HK-2 (cell line): ENCODE measurements at regions not wholly inside any gene's neighbourhood (a gene's known extent, or its start where the extent isn't known, plus 50 kb on each side); places are given as distances from the start of the nearest gene placed in this dataset.

Experiments used
- DNase-seq: peaks from one replicate; pipeline ENCODE4 v3.0.0-alpha.2; 2018; ENCODE audit not compliant: unreplicated experiment

GRCh38 chr12:115464661-115465060 is 780.7 kb upstream of the TBX3 start:
- no peak for DNase-seq

- no peak for DNase-seq
Measured at GRCh38 chr12:115464111-115464581, 780.2 kb upstream of the TBX3 start.

- no peak for DNase-seq
Measured at GRCh38 chr12:115461401-115461800, 777.4 kb upstream of the TBX3 start.

- no peak for DNase-seq
Measured at GRCh38 chr12:115457798-115458197, 773.8 kb upstream of the TBX3 start.

GRCh38 chr12:115456946-115457689 is 773.1 kb upstream of the TBX3 start:
- DNase-seq = no peak

GRCh38 chr12:115455268-115455681 is 771.3 kb upstream of the TBX3 start:
- no peak for DNase-seq

GRCh38 chr12:115452751-115453281 is 768.8 kb upstream of the TBX3 start:
- no peak for DNase-seq

GRCh38 chr12:115451780-115452736 is 768.1 kb upstream of the TBX3 start:
- no peak for DNase-seq

GRCh38 chr12:115451151-115451779 is 767.3 kb upstream of the TBX3 start:
- DNase-seq = no peak

- DNase-seq = no peak
Measured at GRCh38 chr12:115450710-115451109, 766.7 kb upstream of the TBX3 start.

GRCh38 chr12:115450017-115450416 is 766.0 kb upstream of the TBX3 start:
- DNase-seq = no peak

- no peak for DNase-seq
Measured at GRCh38 chr12:115449526-115449925, 765.6 kb upstream of the TBX3 start.

GRCh38 chr12:115444346-115444745 is 760.4 kb upstream of the TBX3 start:
- DNase-seq = no peak

GRCh38 chr12:115443351-115443938 is 759.5 kb upstream of the TBX3 start:
- DNase-seq = no peak

GRCh38 chr12:115440438-115440837 is 756.5 kb upstream of the TBX3 start:
- DNase-seq = peak; percentile 3

GRCh38 chr12:115439008-115439601 is 755.1 kb upstream of the TBX3 start:
- DNase-seq = no peak

- DNase-seq = no peak
Measured at GRCh38 chr12:115438314-115438713, 754.3 kb upstream of the TBX3 start.

GRCh38 chr12:115437061-115437567 is 753.1 kb upstream of the TBX3 start:
- DNase-seq = no peak

- no peak for DNase-seq
Measured at GRCh38 chr12:115433014-115433634, 749.1 kb upstream of the TBX3 start.

- DNase-seq = no peak
Measured at GRCh38 chr12:115430636-115431035, 746.7 kb upstream of the TBX3 start.
